ENCODE measurements at regions not wholly inside any gene's neighbourhood (a gene's known extent, or its start where the extent isn't known, plus 50 kb on each side); places are given as distances from the start of the nearest gene placed in this dataset.

GRCh38 chr13:54016542-54016941 lies 987.9 kb downstream of the OLFM4 start:
- TF ChIP-seq CTCF (IDR thresholded peaks at IDR 0.05) (no peak), POLR2A (IDR thresholded peaks at IDR 0.05) (no peak), EP300 (IDR thresholded peaks at IDR 0.05) (no peak)

All from tibial nerve (tissue), 4 donors.